Left ventricle myocardium inferior (tissue), 1 donor: ENCODE measurements at regions not wholly inside any gene's neighbourhood (a gene's known extent, or its start where the extent isn't known, plus 50 kb on each side); places are given as distances from the start of the nearest gene placed in this dataset.

Source experiments
- DNase-seq: peaks from one replicate; pipeline ENCODE4 v3.0.0-alpha.2; 2020
- H3K27ac ChIP-seq: fragments of 200-600 bp; replicated peaks from 2 replicates; pipeline ENCODE4 v1.8.0; 2021
- H3K27me3 ChIP-seq: fragments of 200-600 bp; 2 replicates; pipeline ENCODE4 v1.8.0; 2021; ENCODE audit warnings: low read depth
- H3K36me3 ChIP-seq: fragments of 200-600 bp; 2 replicates; pipeline ENCODE4 v1.8.0; 2021
- H3K4me1 ChIP-seq: fragments of 200-600 bp; 2 replicates; pipeline ENCODE4 v1.8.0; 2021
- H3K4me3 ChIP-seq: fragments of 200-600 bp; 2 replicates; pipeline ENCODE4 v1.8.0; 2021; ENCODE audit warnings: mild to moderate bottlenecking, moderate library complexity
- H3K9me3 ChIP-seq: fragments of 200-600 bp; replicated peaks from 2 replicates; pipeline ENCODE4 v1.8.0; 2021
- CTCF ChIP-seq: fragments of 200-600 bp; IDR thresholded peaks from 2 replicates; pipeline ENCODE4 v1.8.0; 2021; ENCODE audit warnings: antibody characterized with exemption, mild to moderate bottlenecking, borderline replicate concordance
- intact Hi-C: fragments of 100-400 bp; cut with micrococcal nuclease; formaldehyde crosslinking; loops from one replicate; pipeline ENCODE4 v1.11.0; 2022
- donor health status: DM: no; HTN: yes; CAD: no; lungs with severe emphysema.

- Histone ChIP-seq H3K9me3 (peaks cover 28% of the 10 kb centered on the region), H3K27ac (no peak overlapping the region), H3K36me3 (no peaks in the 10 kb centered on the region), H3K4me1 (peaks cover 27% of the 10 kb centered on the region), H3K27me3 (no peaks in the 10 kb centered on the region), H3K4me3 (no peak overlapping the region)
- no peak for DNase-seq
- TF ChIP-seq CTCF: no peak
- intact Hi-C loops: no loop called here
These were observed 209.9 kb downstream of the COL4A1 start for GRCh38 chr13:110097013-110097412.

GRCh38 chr13:110092831-110093247 lies 214.1 kb downstream of the COL4A1 start:
- no peak overlapping the region for H3K4me3 ChIP-seq
- intact Hi-C loops: no loop called here
- no peaks in the 10 kb centered on the region for H3K36me3 ChIP-seq
- no peaks in the 10 kb centered on the region for H3K27me3 ChIP-seq
- no peaks in the 10 kb centered on the region for H3K9me3 ChIP-seq
- DNase-seq: no peak
- no peak for TF ChIP-seq CTCF
- no peak overlapping the region for H3K27ac ChIP-seq
- H3K4me1 ChIP-seq: peaks cover 27% of the 10 kb centered on the region

DNA sequence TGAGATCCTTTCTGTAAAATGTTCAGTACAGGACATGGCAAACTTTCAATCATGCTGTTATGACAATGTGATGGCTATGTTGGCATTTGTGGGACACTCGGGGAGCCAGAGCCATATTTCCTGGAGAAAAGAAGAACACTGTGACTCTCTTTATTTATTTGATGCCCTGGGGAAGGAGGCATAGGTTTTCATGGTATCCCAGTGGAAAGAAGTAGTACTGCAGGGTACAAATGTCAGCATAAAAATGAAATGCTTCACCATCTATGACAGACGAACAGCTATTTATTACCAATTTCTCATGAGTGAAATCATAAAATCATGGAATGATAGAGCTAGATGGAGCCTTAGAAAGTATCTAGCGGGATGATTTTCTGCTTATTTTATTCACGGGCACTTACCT lies 217.1 kb downstream of the COL4A1 start:
- Histone ChIP-seq H3K27me3 (no peaks in the 10 kb centered on the region), H3K36me3 (no peaks in the 10 kb centered on the region), H3K9me3 (peaks cover 19% of the 10 kb centered on the region), H3K4me1 (peaks cover 17% of the 10 kb centered on the region), H3K27ac (no peak overlapping the region), H3K4me3 (no peak overlapping the region)
- peak; percentile 38 for TF ChIP-seq CTCF
- intact Hi-C loops: no loop called here
- DNase-seq: no peak

DNA sequence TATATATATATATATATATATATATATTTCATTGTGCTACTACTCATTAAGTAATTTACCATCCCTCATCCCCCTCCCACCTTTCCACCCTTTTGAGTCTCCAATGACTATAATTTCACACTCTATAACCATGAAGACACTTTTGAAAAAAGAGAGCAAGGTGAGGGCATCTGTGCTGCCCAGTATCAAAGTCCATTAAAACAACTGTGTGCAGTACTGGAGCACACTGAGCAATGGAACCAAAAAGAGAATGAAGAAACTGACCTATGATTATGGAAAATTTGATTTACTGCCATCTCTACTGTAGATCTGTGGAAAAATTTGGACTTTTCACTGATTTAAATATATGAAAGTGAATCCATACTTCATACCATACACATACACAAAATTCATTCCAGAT lies 217.9 kb downstream of the COL4A1 start:
- H3K27ac ChIP-seq: no peak overlapping the region
- peaks cover 26% of the 10 kb centered on the region for H3K9me3 ChIP-seq
- H3K4me3 ChIP-seq: no peak overlapping the region
- H3K4me1 ChIP-seq: peaks cover 10% of the 10 kb centered on the region
- H3K27me3 ChIP-seq: no peaks in the 10 kb centered on the region
- H3K36me3 ChIP-seq: no peaks in the 10 kb centered on the region
- intact Hi-C loops: no loop called here
- TF ChIP-seq CTCF: no peak
- no peak for DNase-seq

- intact Hi-C loops: no loop called here
- peaks cover 7% of the 10 kb centered on the region for H3K9me3 ChIP-seq
- no peak overlapping the region for H3K27ac ChIP-seq
- DNase-seq: no peak
- H3K4me1 ChIP-seq: no peaks in the 10 kb centered on the region
- H3K4me3 ChIP-seq: no peak overlapping the region
- TF ChIP-seq CTCF: no peak
- no peaks in the 10 kb centered on the region for H3K36me3 ChIP-seq
- no peaks in the 10 kb centered on the region for H3K27me3 ChIP-seq
These were observed 233.0 kb downstream of the COL4A1 start for GRCh38 chr13:110073982-110074381.
